Esophagus squamous epithelium (tissue), 5 donors: ENCODE measurements at regions not wholly inside any gene's neighbourhood (a gene's known extent, or its start where the extent isn't known, plus 50 kb on each side); places are given as distances from the start of the nearest gene placed in this dataset.

Experiments used
- DNase-seq: peaks from one replicate; lab custom pipeline; 2025; lab: John Stamatoyannopoulos, UW
- H3K27ac ChIP-seq, 4 donors: fragments of 200-600 bp; sonication (generic); one replicate each; pipeline ENCODE4 v1.5.1; 2016 to 2019; ENCODE audit warnings: mild to moderate bottlenecking in 1 of 4
- H3K27me3 ChIP-seq, 4 donors: fragments of 200-600 bp; sonication (generic); 1 replicate in 3 of 4; 2 replicates in 1 of 4; pipeline versions ENCODE4 v1.5.1 to v1.6.0; 2017 to 2021; ENCODE audit warnings: antibody characterized with exemption in 1 of 4
- H3K36me3 ChIP-seq, 3 donors: fragments of 200-600 bp; sonication (generic); one replicate each; pipeline ENCODE4 v1.5.1; 2016 to 2019
- H3K4me1 ChIP-seq, 3 donors: fragments of 200-600 bp; sonication (generic); one replicate each; pipeline ENCODE4 v1.5.1; 2017 to 2019
- H3K4me3 ChIP-seq, 4 donors: fragments of 200-600 bp; sonication (generic); 1 replicate in 3 of 4; 2 replicates in 1 of 4; pipeline ENCODE4 v1.5.1; 2016 to 2019; ENCODE audit warnings: mild to moderate bottlenecking in 2 of 4, moderate library complexity in 1 of 4
- H3K9me3 ChIP-seq, 3 donors: fragments of 200-600 bp; sonication (generic); one replicate each; pipeline ENCODE4 v1.5.1; 2016 to 2019
- CTCF ChIP-seq, 6 experiments: fragments of 450-650 bp in 4 of 6; fragments of 200-600 bp in 2 of 6; sonication (generic) in 2 of 6; IDR thresholded peaks; one replicate each; pipeline ENCODE4 v1.5.1; 2016 to 2019; ENCODE audit warnings: antibody characterized with exemption in 6 of 6, mild to moderate bottlenecking in 4 of 6, moderate library complexity in 4 of 6
- POLR2A ChIP-seq, 4 donors: fragments of 450-650 bp; IDR thresholded peaks; one replicate each; pipeline ENCODE4 v1.6.1; 2017; ENCODE audit warnings: antibody characterized with exemption in 4 of 4, mild to moderate bottlenecking in 4 of 4, moderate library complexity in 3 of 4
- WGBS, 2 donors: methylation state at CpG; one replicate each; pipeline ENCODE4 v1.1.5; 2018; 5-methylcytosine and 5-hydroxymethylcytosine counted together
- intact Hi-C: fragments of 100-400 bp; cut with DNase I; formaldehyde crosslinking; loops from one replicate; pipeline ENCODE4 v1.15.0; 2022
- donor health status: DM: yes; HTN: yes; CAD: no.

GRCh38 chr2:5372141-5372540 lies 320.0 kb upstream of the SOX11 start:
- Histone ChIP-seq H3K36me3 (no peaks in the 10 kb centered on the region), H3K4me3 (no peak overlapping the region), H3K27me3 (no peaks in the 10 kb centered on the region), H3K4me1 (no peaks in the 10 kb centered on the region), H3K9me3 (no peaks in the 10 kb centered on the region), H3K27ac (no peak overlapping the region)
- DNase-seq = no peak
- no peak for TF ChIP-seq CTCF (IDR thresholded peaks at IDR 0.05)
- 82 to 87% methylated on average over 6 of the region's 6 CpGs for WGBS, 2 donors
- intact Hi-C loops = no loop called here

GRCh38 chr2:5373200-5373599 lies 319.0 kb upstream of the SOX11 start:
- Histone ChIP-seq H3K4me3 (no peak overlapping the region), H3K36me3 (no peaks in the 10 kb centered on the region), H3K27me3 (no peaks in the 10 kb centered on the region), H3K27ac (no peak overlapping the region), H3K9me3 (peaks cover 0 to 3% (median 0%) of the 10 kb centered on the region in 3 donors), H3K4me1 (no peaks in the 10 kb centered on the region)
- TF ChIP-seq POLR2A (IDR thresholded peaks at IDR 0.05) (no peak), CTCF (IDR thresholded peaks at IDR 0.05) (no peak)
- WGBS, 2 donors = 15 to 34% methylated on average over 3 to 4 of the region's 6 CpGs
- DNase-seq = no peak
- intact Hi-C loops = no loop called here

- peaks cover 0 to 4% (median 0%) of the 10 kb centered on the region in 3 donors for H3K9me3 ChIP-seq
- no peak overlapping the region for H3K4me3 ChIP-seq
- H3K4me1 ChIP-seq = no peaks in the 10 kb centered on the region
- DNase-seq = no peak
- H3K27ac ChIP-seq = no peak overlapping the region
- H3K36me3 ChIP-seq = no peaks in the 10 kb centered on the region
- H3K27me3 ChIP-seq = no peaks in the 10 kb centered on the region
- TF ChIP-seq CTCF (IDR thresholded peaks at IDR 0.05) (no peak), POLR2A (IDR thresholded peaks at IDR 0.05) (no peak)
- 34 to 40% methylated on average over 10 of the region's 10 CpGs for WGBS, 2 donors
- intact Hi-C loops = no loop called here
Observed at GRCh38 chr2:5374762-5375161, 317.4 kb upstream of the SOX11 start.

- Histone ChIP-seq H3K27ac (no peak overlapping the region), H3K4me1 (no peaks in the 10 kb centered on the region), H3K36me3 (no peaks in the 10 kb centered on the region), H3K4me3 (no peak overlapping the region), H3K27me3 (no peaks in the 10 kb centered on the region), H3K9me3 (peaks cover 0 to 4% (median 0%) of the 10 kb centered on the region in 3 donors)
- DNase-seq = no peak
- intact Hi-C loops = no loop called here
- no peak for TF ChIP-seq POLR2A (IDR thresholded peaks at IDR 0.05)
- no peak for TF ChIP-seq CTCF (IDR thresholded peaks at IDR 0.05)
- 61 to 62% methylated on average over 2 of the region's 2 CpGs for WGBS, 2 donors
Observed at GRCh38 chr2:5377323-5377722, 314.9 kb upstream of the SOX11 start.

- H3K27me3 ChIP-seq = no peaks in the 10 kb centered on the region
- no peaks in the 10 kb centered on the region for H3K4me1 ChIP-seq
- no peak overlapping the region for H3K27ac ChIP-seq
- DNase-seq = no peak
- WGBS, 2 donors = 38 to 59% methylated on average over 1 of the region's 1 CpG
- intact Hi-C loops = no loop called here
- H3K36me3 ChIP-seq = no peaks in the 10 kb centered on the region
- no peak for TF ChIP-seq CTCF (IDR thresholded peaks at IDR 0.05)
- no peak for TF ChIP-seq POLR2A (IDR thresholded peaks at IDR 0.05)
- H3K4me3 ChIP-seq = no peak overlapping the region
- peaks cover 0 to 4% (median 0%) of the 10 kb centered on the region in 3 donors for H3K9me3 ChIP-seq
Observed at GRCh38 chr2:5379811-5380210, 312.4 kb upstream of the SOX11 start.
